H1 (cell line): ENCODE measurements at regions not wholly inside any gene's neighbourhood (a gene's known extent, or its start where the extent isn't known, plus 50 kb on each side); places are given as distances from the start of the nearest gene placed in this dataset.

Experiments
- CTCF ChIA-PET: fragments of 300-600 bp; sonication (Branson Sonifier 250); formaldehyde crosslinking; loops from one replicate; lab custom pipeline; 2021; ENCODE audit not compliant: partially characterized antibody; lab: Charles Lee
- POLR2A ChIA-PET: fragments of 300-600 bp; sonication (Branson Sonifier 250); formaldehyde crosslinking; loops from one replicate; lab custom pipeline; 2021; ENCODE audit warnings: inconsistent platforms; ENCODE audit not compliant: partially characterized antibody; lab: Charles Lee
- DNase-seq, 2 experiments: peaks; one replicate each; pipeline versions ENCODE4 v3.0.0 to v3.0.0-alpha.2; 2010 to 2022; ENCODE audit warnings: low spot score in 2 of 2, low read depth in 1 of 2, mixed read lengths in 1 of 2
- FAIRE-seq: peaks from 2 replicates; lab custom pipeline; 2011; peaks lifted over from hg19 to GRCh38; lab: Jason Lieb, UNC
- H2AFZ ChIP-seq: 2 replicates; pipeline ENCODE4 v1.8.1; 2012; ENCODE audit warnings: low read length, inconsistent platforms
- H2AK5ac ChIP-seq: 2 replicates; pipeline ENCODE4 v1.6.1; 2013; ENCODE audit warnings: low read depth, low read length
- H2BK120ac ChIP-seq: replicated peaks from 2 replicates; pipeline ENCODE3; 2013; ENCODE audit warnings: low read depth, low read length, inconsistent platforms
- H2BK12ac ChIP-seq: 2 replicates; pipeline ENCODE4 v1.6.1; 2013; ENCODE audit warnings: low read depth, low read length
- H2BK15ac ChIP-seq: 2 replicates; pipeline ENCODE4 v1.6.1; 2013; ENCODE audit warnings: low read length
- H2BK20ac ChIP-seq: 2 replicates; pipeline ENCODE4 v1.6.1; 2013; ENCODE audit warnings: low read length
- H2BK5ac ChIP-seq: 2 replicates; pipeline ENCODE4 v1.6.1; 2013; ENCODE audit warnings: low read depth, low read length
- H3K14ac ChIP-seq: 2 replicates; pipeline ENCODE4 v1.6.1; 2013; ENCODE audit warnings: inconsistent platforms; ENCODE audit not compliant: insufficient read length
- H3K18ac ChIP-seq: 2 replicates; pipeline ENCODE4 v1.6.1; 2013; ENCODE audit warnings: low read length; ENCODE audit errors: extremely low read depth
- H3K23ac ChIP-seq: 2 replicates; pipeline ENCODE4 v1.6.1; 2013; ENCODE audit warnings: inconsistent platforms; ENCODE audit not compliant: insufficient read length
- H3K23me2 ChIP-seq: 2 replicates; pipeline ENCODE4 v1.6.1; 2013; ENCODE audit warnings: low read depth, low read length
- H3K27ac ChIP-seq: 2 replicates; pipeline ENCODE4 v1.6.1; 2011; ENCODE audit warnings: low read depth, low read length, inconsistent platforms
- H3K27me3 ChIP-seq, 4 experiments: replicated peaks in 1 of 4; 1 replicate in 1 of 4; 2 replicates in 3 of 4; pipeline versions ENCODE4 v1.6.1 to v1.8.1; 2011 to 2013; ENCODE audit warnings: low read length in 3 of 4, mild to moderate bottlenecking in 3 of 4, inconsistent platforms in 2 of 4, mixed read lengths in 2 of 4, moderate library complexity in 1 of 4; ENCODE audit not compliant: control insufficient read depth in 3 of 4, insufficient read depth in 3 of 4; ENCODE audit errors: extremely low read depth in 1 of 4
- H3K36me3 ChIP-seq, 4 experiments: 2 replicates each; pipeline versions ENCODE4 v1.6.1 to v1.8.1; 2011 to 2013; ENCODE audit warnings: mild to moderate bottlenecking in 4 of 4, low read length in 3 of 4, moderate library complexity in 2 of 4, control low read depth in 1 of 4, inconsistent platforms in 1 of 4; ENCODE audit not compliant: insufficient read depth in 4 of 4, control insufficient read depth in 2 of 4
- H3K4ac ChIP-seq: replicated peaks from 2 replicates; pipeline ENCODE3; 2013; ENCODE audit warnings: low read length, low read depth, mixed read lengths, inconsistent platforms; ENCODE audit not compliant: insufficient read length
- H3K4me1 ChIP-seq, 4 experiments: replicated peaks in 1 of 4; 1 replicate in 1 of 4; 2 replicates in 3 of 4; pipeline versions ENCODE4 v1.6.1 to v1.8.1; 2011 to 2013; ENCODE audit warnings: low read length in 3 of 4, inconsistent platforms in 2 of 4, mixed read lengths in 1 of 4; ENCODE audit not compliant: insufficient read depth in 4 of 4, control insufficient read depth in 3 of 4
- H3K4me2 ChIP-seq, 2 experiments: 2 replicates each; pipeline versions ENCODE4 v1.6.1 to v1.8.1; 2011 to 2013; ENCODE audit warnings: low read depth in 2 of 2, low read length in 2 of 2, control low read depth in 1 of 2, inconsistent platforms in 1 of 2, mild to moderate bottlenecking in 1 of 2; ENCODE audit not compliant: insufficient read depth in 1 of 2
- H3K4me3 ChIP-seq, 4 experiments: fragments of 200-600, 300-600 bp in 1 of 4; sonication (generic), shearing (Covaris generic), sonication (Bioruptor Twin) in 1 of 4; 2 replicates each; pipeline versions ENCODE4 v1.5.1 to v1.8.1; 2011 to 2016; ENCODE audit warnings: low read length in 4 of 4, low read depth in 3 of 4, control low read depth in 2 of 4, inconsistent platforms in 2 of 4, mild to moderate bottlenecking in 2 of 4, mixed read lengths in 1 of 4, moderate library complexity in 1 of 4; ENCODE audit not compliant: insufficient read depth in 2 of 4; ENCODE audit errors: extremely low read depth in 1 of 4
- H3K56ac ChIP-seq: replicated peaks from 2 replicates; pipeline ENCODE3; 2013; ENCODE audit warnings: low read depth, mild to moderate bottlenecking, mixed read lengths, low read length, inconsistent platforms; ENCODE audit not compliant: insufficient read length
- H3K79me1 ChIP-seq: 2 replicates; pipeline ENCODE4 v1.6.1; 2013; ENCODE audit warnings: low read depth, low read length, control low read depth
- H3K79me2 ChIP-seq, 2 experiments: 2 replicates each; pipeline versions ENCODE4 v1.6.1 to v1.8.1; 2012 to 2013; ENCODE audit warnings: low read length in 2 of 2, mild to moderate bottlenecking in 2 of 2, inconsistent platforms in 1 of 2; ENCODE audit not compliant: insufficient read depth in 2 of 2, control insufficient read depth in 1 of 2
- H3K9ac ChIP-seq, 4 experiments: replicated peaks in 1 of 4; 1 replicate in 1 of 4; 2 replicates in 3 of 4; pipeline versions ENCODE4 v1.6.1 to v1.8.1; 2011 to 2013; ENCODE audit warnings: low read depth in 3 of 4, low read length in 3 of 4, control low read depth in 2 of 4, mild to moderate bottlenecking in 2 of 4, moderate library complexity in 2 of 4, inconsistent platforms in 1 of 4; ENCODE audit errors: extremely low read depth in 1 of 4
- H3K9me3 ChIP-seq, 2 experiments: 2 replicates each; pipeline versions ENCODE4 v1.6.1 to v1.8.1; 2012 to 2013; ENCODE audit warnings: mild to moderate bottlenecking in 2 of 2, moderate library complexity in 2 of 2, control low read depth in 1 of 2, inconsistent platforms in 1 of 2, low read depth in 1 of 2, low read length in 1 of 2, mixed read lengths in 1 of 2; ENCODE audit not compliant: insufficient read depth in 2 of 2
- H4K20me1 ChIP-seq, 2 experiments: replicated peaks in 1 of 2; 2 replicates each; pipeline versions ENCODE3 to v1.8.1; 2011 to 2013; ENCODE audit warnings: inconsistent platforms in 2 of 2, low read length in 2 of 2, mild to moderate bottlenecking in 1 of 2; ENCODE audit not compliant: insufficient read depth in 2 of 2, control insufficient read depth in 1 of 2
- H4K5ac ChIP-seq: 2 replicates; pipeline ENCODE4 v1.6.1; 2013; ENCODE audit warnings: low read length, low read depth, mixed read lengths, inconsistent platforms; ENCODE audit not compliant: insufficient read length
- H4K8ac ChIP-seq: 2 replicates; pipeline ENCODE4 v1.8.0; 2013; ENCODE audit warnings: mild to moderate bottlenecking, moderate library complexity, low read length, inconsistent platforms; ENCODE audit not compliant: insufficient read depth; ENCODE audit errors: extremely low read depth
- H4K91ac ChIP-seq: replicated peaks from 2 replicates; pipeline ENCODE3; 2013; ENCODE audit warnings: low read length, mixed read lengths, inconsistent platforms; ENCODE audit not compliant: insufficient read length
- CEBPB ChIP-seq: IDR thresholded peaks from 2 replicates; pipeline ENCODE4 v1.6.1; 2012; ENCODE audit warnings: low read depth, low read length
- MAFK ChIP-seq: IDR thresholded peaks from 2 replicates; pipeline ENCODE4 v1.6.1; 2012; ENCODE audit warnings: low read depth, mild to moderate bottlenecking, improper control_type of control experiment, low read length
- WGBS, 2 experiments: shearing (Covaris generic) in 1 of 2; methylation state at CpG; one replicate each; pipeline versions ENCODE4 v1.1.6 to v1.1.7; 2013 to 2015; ENCODE audit warnings: low lambda C conversion rate in 2 of 2, mixed read lengths in 2 of 2, inconsistent platforms in 1 of 2, low coverage in 1 of 2, missing lambda C conversion rate in 1 of 2; ENCODE audit not compliant: insufficient replicate concordance in 2 of 2, insufficient coverage in 1 of 2, insufficient read length in 1 of 2; ENCODE audit errors: extremely low coverage in 1 of 2, missing lambda C conversion rate in 1 of 2; 5-methylcytosine and 5-hydroxymethylcytosine counted together

DNA sequence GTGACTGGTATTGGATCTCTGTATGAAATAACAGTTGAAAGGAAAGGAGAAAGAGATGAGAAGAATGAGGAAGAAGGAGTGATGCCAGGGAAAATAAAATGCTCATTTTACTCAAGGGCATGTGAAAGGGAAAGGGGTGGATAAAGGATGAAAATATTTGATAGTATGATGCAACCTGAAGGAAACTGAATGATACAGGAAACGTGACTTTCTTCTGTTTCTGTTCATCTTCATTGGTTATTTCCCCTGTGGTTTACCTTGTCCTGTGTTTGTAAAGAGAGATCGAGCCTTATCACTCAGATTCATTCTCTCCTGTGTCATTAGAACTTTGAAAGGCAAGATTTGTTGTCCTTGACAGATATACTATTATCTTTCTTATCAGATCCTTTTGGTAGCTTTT, 243.6 kb upstream of the SLITRK3 start:
- Histone ChIP-seq H3K14ac (no peak overlapping the region), H2AK5ac (no peak overlapping the region), H3K27me3 (no peaks in the 10 kb centered on the region), H2BK5ac (no peak overlapping the region), H2BK20ac (no peak overlapping the region), H3K4me2 (no peak overlapping the region), H2BK15ac (no peak overlapping the region), H3K36me3 (no peaks in the 10 kb centered on the region), H3K79me2 (no peaks in the 10 kb centered on the region), H3K79me1 (no peaks in the 10 kb centered on the region), H4K91ac (no peak overlapping the region), H2BK12ac (no peak overlapping the region), H3K4ac (no peak overlapping the region), H3K4me3 (no peak overlapping the region), H4K5ac (no peak overlapping the region), H3K56ac (no peak overlapping the region), H2BK120ac (no peak overlapping the region), H3K18ac (no peak overlapping the region), H3K23me2 (no peaks in the 10 kb centered on the region), H3K4me1 (no peaks in the 10 kb centered on the region), H4K8ac (no peak overlapping the region), H4K20me1 (no peaks in the 10 kb centered on the region), H3K9me3 (no peaks in the 10 kb centered on the region), H3K9ac (no peak overlapping the region), H3K27ac (no peak overlapping the region), H2AFZ (peak overlapping the region; percentile 35; the same call in 1 of the 2 replicates), H3K23ac (no peak overlapping the region)
- POLR2A ChIA-PET, result no interaction called here
- FAIRE-seq, result no peak
- DNase-seq, result no peak
- TF ChIP-seq CEBPB (peak; percentile 6; the same call in 1 of the 2 replicates), MAFK (no peak)
- CTCF ChIA-PET, result no interaction called here
- WGBS, 2 experiments, result 90% methylated on average over 2 of the region's 2 CpGs; no CpG with 5 or more reads in 1 of the 2 experiments
